Gastrocnemius medialis (tissue), 4 donors: ENCODE measurements at regions not wholly inside any gene's neighbourhood (a gene's known extent, or its start where the extent isn't known, plus 50 kb on each side); places are given as distances from the start of the nearest gene placed in this dataset.

Experiments
- POLR2A ChIP-seq, 2 donors: fragments of 450-650 bp; IDR thresholded peaks; one replicate each; pipeline ENCODE4 v1.6.1; 2017; ENCODE audit warnings: antibody characterized with exemption in 2 of 2, mild to moderate bottlenecking in 2 of 2, moderate library complexity in 2 of 2
- TF ChIP-seq, protein P1 (sequence below), 5 experiments: fragments of 450-650 bp in 3 of 5; fragments of 200-600 bp in 2 of 5; sonication (generic) in 2 of 5; IDR thresholded peaks in 4 of 5; conservative IDR thresholded peaks in 1 of 5; 1 replicate in 4 of 5; 2 replicates in 1 of 5; pipeline ENCODE4 v1.5.1; 2016 to 2019; ENCODE audit warnings: antibody characterized with exemption in 5 of 5, mild to moderate bottlenecking in 3 of 5, moderate library complexity in 3 of 5

- TF ChIP-seq, protein P1, sequence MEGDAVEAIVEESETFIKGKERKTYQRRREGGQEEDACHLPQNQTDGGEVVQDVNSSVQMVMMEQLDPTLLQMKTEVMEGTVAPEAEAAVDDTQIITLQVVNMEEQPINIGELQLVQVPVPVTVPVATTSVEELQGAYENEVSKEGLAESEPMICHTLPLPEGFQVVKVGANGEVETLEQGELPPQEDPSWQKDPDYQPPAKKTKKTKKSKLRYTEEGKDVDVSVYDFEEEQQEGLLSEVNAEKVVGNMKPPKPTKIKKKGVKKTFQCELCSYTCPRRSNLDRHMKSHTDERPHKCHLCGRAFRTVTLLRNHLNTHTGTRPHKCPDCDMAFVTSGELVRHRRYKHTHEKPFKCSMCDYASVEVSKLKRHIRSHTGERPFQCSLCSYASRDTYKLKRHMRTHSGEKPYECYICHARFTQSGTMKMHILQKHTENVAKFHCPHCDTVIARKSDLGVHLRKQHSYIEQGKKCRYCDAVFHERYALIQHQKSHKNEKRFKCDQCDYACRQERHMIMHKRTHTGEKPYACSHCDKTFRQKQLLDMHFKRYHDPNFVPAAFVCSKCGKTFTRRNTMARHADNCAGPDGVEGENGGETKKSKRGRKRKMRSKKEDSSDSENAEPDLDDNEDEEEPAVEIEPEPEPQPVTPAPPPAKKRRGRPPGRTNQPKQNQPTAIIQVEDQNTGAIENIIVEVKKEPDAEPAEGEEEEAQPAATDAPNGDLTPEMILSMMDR (IDR thresholded peaks at IDR 0.05 in 4 of 5, conservative IDR thresholded peaks at IDR 0.05 in 1 of 5): no peak
- TF ChIP-seq POLR2A (IDR thresholded peaks at IDR 0.05): no peak
Observed at GRCh38 chr16:66152823-66153393, 213.6 kb upstream of the CDH5 start.
